ENCODE measurements at regions not wholly inside any gene's neighbourhood (a gene's known extent, or its start where the extent isn't known, plus 50 kb on each side); places are given as distances from the start of the nearest gene placed in this dataset.
A peak's percentile ranks its signal among the peaks of the same experiment; 100 is the strongest.

DNA sequence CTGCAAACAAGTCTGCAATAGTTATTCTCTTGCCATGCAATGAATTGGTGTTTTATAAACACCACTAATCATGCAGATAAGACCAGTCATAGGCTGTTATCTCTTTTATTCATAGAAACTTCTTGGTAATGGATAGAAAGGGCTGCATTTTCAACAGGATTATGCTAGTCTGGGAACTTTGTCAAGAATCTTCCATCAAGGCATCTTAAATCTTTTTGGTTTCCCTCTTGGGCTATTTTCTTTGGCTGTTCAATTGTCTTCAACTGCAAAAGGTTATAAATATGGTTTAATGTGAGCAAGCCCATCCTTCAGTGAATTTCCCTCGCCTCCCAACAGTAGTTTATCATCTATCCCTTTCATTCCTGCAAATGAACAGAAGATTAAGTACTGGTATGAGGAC lies 59.0 kb upstream of the MINAR1 start:
- no peak for DNase-seq

DNA sequence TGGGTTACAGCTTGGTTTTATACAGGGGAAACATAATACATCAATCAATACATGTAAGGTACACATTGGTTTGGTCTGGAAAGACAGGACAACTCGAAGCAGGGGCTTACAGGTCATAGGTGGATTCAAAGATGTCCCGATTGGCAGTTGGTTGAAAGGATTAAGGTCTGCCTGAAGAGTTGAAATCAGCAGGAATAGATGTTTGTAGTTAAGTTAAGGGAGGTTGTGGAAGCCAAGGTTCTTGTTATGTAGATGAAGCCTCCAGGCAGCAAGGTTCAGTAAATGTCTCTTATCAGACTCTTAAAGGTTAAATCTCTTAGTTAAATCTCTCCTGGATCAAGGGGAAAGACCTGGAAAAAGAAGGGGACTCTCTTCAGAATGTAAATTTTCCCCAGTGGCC lies 58.4 kb upstream of the MINAR1 start:
- no peak for DNase-seq

- no peak for DNase-seq
Observed at GRCh38 chr15:79376383-79376782, 55.8 kb upstream of the MINAR1 start.

GRCh38 chr15:79378394-79379109 lies 53.6 kb upstream of the MINAR1 start:
- DNase-seq = no peak

DNA sequence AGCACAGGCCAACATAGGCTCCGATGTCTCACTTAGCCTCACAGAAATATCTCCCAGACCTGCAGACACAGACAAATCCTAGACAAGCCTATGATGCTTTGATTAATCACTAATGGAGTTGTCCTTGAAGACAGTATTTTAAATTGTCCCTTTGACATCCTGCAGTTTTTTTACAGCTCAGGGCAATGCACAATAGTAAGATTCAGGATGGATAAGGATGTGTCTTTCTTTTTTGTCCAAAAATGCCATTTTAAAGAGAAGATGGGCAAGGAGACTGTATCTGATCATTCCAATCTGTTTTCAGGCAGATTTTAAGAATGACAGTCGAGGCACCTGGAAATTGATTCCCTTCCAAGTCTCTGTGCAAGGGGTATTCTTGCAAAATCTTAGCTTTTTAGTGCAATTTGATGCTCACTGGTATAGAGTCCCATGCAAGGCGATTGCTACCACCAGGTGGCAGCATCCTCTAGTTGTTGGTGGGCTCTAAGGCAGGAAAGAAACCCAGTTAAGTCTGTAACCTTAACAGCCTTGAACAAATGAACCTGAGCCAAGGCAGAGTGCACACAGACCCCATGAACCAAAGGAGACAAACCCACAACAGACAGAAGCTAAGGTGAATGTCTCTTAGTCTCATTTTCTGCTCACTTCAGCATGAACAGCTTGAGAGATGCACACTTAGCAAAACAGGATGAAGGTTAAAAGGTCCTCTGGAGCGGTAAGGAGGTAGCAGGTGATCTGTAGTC lies 51.2 kb upstream of the MINAR1 start:
- peak; percentile 55 for DNase-seq

- DNase-seq = no peak
Observed at GRCh38 chr15:79381593-79381992, 50.5 kb upstream of the MINAR1 start.

Measured in KG1 (cell line).